ENCODE measurements at regions not wholly inside any gene's neighbourhood (a gene's known extent, or its start where the extent isn't known, plus 50 kb on each side); places are given as distances from the start of the nearest gene placed in this dataset.

DNA sequence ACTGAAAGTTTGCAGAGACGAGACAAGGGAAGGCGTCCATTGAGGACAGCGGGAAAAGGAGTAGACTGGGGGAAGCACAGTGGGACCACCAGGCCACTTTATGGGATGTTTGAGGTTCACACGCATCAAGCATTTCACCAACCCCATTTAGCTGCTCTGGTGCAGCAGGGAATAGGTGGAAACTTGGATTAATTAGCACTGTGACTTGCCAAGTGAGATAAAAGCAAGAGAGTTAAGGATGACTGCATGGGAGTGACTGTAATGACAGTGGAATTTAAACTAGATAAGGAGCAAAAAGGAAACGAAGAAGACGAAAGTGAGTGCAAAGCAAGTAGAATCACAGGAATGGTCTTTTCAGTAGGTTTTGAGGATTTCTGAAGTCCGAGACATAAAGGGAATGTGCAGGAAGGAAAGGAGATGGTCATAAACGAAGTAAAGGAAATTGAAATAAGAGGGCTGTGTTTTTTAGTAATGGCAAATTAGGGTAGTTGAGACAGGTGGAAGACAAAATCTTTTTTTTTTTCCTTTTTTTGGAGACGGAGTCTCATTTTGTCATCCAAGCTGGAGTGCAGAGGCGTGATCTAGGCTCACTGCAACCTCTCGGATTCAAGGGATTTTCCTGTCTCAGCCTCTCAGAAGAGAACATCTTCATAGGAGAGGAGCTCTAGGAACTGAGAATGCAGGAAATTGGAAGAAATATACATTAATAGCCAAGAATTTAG, 119.0 kb upstream of the MAP9 start:
- Histone ChIP-seq H3K27ac (no peak overlapping the region), H3K4me3 (ENCODE audit: low read depth in 1 of 2, low read length in 1 of 2) (no peak overlapping the region), H3K9me3 (no peaks in the 10 kb centered on the region), H3K27me3 (no peaks in the 10 kb centered on the region), H3K4me1 (ENCODE audit: control insufficient read depth in 1 of 2, insufficient read depth in 1 of 2, low read depth in 1 of 2, low read length in 1 of 2) (no peaks in the 10 kb centered on the region), H3K36me3 (no peaks in the 10 kb centered on the region)
- TF ChIP-seq, protein P1, sequence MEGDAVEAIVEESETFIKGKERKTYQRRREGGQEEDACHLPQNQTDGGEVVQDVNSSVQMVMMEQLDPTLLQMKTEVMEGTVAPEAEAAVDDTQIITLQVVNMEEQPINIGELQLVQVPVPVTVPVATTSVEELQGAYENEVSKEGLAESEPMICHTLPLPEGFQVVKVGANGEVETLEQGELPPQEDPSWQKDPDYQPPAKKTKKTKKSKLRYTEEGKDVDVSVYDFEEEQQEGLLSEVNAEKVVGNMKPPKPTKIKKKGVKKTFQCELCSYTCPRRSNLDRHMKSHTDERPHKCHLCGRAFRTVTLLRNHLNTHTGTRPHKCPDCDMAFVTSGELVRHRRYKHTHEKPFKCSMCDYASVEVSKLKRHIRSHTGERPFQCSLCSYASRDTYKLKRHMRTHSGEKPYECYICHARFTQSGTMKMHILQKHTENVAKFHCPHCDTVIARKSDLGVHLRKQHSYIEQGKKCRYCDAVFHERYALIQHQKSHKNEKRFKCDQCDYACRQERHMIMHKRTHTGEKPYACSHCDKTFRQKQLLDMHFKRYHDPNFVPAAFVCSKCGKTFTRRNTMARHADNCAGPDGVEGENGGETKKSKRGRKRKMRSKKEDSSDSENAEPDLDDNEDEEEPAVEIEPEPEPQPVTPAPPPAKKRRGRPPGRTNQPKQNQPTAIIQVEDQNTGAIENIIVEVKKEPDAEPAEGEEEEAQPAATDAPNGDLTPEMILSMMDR (IDR thresholded peaks at IDR 0.05): no peak

DNA sequence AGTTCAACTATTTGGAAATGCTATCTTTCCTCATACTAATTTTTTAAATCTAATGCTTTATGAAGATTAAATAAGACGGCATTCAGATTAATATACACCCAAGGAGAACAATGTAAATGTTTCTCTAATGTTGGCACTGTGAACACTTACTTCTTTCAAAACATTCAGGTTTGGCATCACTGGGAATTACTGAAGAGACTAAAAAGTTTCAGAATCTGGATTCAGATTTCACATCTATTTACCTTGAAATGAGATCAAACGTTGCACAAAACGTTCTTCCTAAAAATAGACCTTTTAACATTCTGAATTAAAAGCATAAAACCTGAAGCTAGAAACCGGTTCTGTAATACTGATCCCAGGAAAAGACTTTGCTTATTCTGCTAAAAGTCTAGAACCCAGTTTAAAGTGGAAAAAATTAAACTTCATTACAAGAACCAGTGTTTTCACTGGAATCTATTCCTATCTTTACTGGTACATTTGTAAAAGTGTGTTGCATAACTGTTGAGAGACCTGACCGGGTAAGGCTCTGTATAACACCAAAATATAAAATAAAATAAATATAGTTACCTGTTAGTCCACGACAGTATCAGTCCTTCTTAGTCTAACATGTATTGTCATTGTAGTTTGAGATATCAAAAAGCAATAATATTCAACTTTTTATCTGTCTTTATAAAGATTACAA, 117.4 kb upstream of the MAP9 start:
- H3K27me3 ChIP-seq: no peaks in the 10 kb centered on the region
- H3K4me1 ChIP-seq (ENCODE audit: control insufficient read depth in 1 of 2, insufficient read depth in 1 of 2, low read depth in 1 of 2, low read length in 1 of 2): no peaks in the 10 kb centered on the region
- no peaks in the 10 kb centered on the region for H3K36me3 ChIP-seq
- no peaks in the 10 kb centered on the region for H3K9me3 ChIP-seq
- no peak overlapping the region for H3K27ac ChIP-seq
- TF ChIP-seq, protein P1 (IDR thresholded peaks at IDR 0.05): no peak
- H3K4me3 ChIP-seq (ENCODE audit: low read depth in 1 of 2, low read length in 1 of 2): no peak overlapping the region

DNA sequence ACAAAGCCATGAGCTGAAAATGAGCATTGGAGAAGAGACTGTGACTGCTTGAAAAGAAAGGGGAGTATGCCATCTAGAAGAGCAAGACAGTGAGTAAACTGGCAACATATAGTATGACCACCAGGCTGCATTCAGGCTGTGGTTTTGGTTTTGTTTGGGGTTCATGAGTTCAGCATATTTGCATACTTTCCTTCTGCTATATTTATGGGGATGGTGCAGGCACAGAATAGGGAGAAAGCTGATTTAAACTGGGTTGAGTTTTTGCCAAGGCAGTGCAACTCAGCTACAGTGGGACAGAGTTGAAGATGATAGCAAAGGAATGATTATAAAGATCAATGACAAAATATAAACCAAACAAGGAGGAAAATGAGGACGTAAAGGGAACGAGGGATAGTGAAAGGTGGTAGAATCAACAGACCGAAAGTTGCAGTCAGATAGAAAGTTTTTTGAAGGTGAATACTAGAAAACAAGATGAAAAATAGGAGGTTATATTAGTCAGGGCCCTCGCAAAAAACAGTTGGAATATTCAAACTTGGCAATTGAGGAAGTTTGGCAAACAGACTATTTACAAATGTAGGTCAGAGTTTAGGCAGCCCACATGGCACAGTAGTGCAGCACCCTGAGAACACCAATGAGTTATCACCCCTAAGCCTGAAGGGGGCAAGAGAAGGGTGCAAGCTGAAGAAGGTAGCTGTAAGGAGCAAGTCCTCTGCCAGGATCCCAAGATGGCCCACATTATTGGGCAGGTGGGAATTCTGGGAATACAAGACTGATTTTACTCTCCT, 114.8 kb upstream of the MAP9 start:
- H3K27me3 ChIP-seq: no peaks in the 10 kb centered on the region
- no peak overlapping the region for H3K4me3 ChIP-seq (ENCODE audit: low read depth in 1 of 2, low read length in 1 of 2)
- TF ChIP-seq, protein P1 (IDR thresholded peaks at IDR 0.05): no peak
- H3K9me3 ChIP-seq: no peaks in the 10 kb centered on the region
- H3K4me1 ChIP-seq (ENCODE audit: control insufficient read depth in 1 of 2, insufficient read depth in 1 of 2, low read depth in 1 of 2, low read length in 1 of 2): no peaks in the 10 kb centered on the region
- H3K27ac ChIP-seq: no peak overlapping the region
- H3K36me3 ChIP-seq: no peaks in the 10 kb centered on the region

DNA sequence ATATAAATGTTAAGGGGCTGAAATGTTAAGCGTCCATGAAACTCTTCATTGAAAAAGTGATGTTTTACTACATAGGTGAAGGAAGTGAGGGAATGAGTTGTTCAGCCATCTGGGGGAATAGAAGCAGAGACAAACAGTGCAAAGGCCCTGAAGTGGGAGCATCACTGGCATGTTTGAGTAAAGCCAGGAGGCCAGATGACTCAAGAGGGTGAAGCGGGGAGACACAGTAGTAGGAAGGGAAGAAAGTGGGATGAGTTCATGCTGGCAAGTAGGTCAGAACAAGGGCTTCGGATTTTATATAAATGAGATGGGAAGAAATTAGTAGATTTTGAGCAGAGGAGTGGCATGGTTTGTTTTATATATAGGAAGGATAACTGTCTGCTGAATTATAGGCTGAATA, 112.5 kb upstream of the MAP9 start:
- H3K4me1 ChIP-seq (ENCODE audit: control insufficient read depth in 1 of 2, insufficient read depth in 1 of 2, low read depth in 1 of 2, low read length in 1 of 2): no peaks in the 10 kb centered on the region

DNA sequence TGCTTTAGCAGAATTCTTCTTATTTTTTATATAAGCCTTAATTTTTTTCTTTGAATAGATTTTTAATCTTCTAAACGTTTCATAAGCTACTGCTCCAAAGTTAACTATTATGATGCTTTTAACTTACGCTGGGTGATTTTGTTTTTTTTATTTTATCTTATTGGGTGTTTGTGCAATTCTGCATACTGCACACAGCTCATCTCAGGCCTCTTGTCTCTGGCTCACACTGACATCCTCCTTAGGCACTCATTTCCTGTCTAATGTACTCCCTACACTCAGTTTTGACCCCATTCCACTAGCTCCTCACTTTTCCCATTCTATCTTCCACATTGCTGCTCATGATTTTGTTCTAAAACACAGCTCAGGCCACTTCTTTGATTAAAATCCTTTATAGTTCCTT, 111.9 kb upstream of the MAP9 start:
- H3K27ac ChIP-seq: no peak overlapping the region
- no peaks in the 10 kb centered on the region for H3K27me3 ChIP-seq
- TF ChIP-seq, protein P1 (IDR thresholded peaks at IDR 0.05): no peak
- no peaks in the 10 kb centered on the region for H3K4me1 ChIP-seq (ENCODE audit: control insufficient read depth in 1 of 2, insufficient read depth in 1 of 2, low read depth in 1 of 2, low read length in 1 of 2)
- no peaks in the 10 kb centered on the region for H3K9me3 ChIP-seq
- H3K4me3 ChIP-seq (ENCODE audit: low read depth in 1 of 2, low read length in 1 of 2): no peak overlapping the region
- no peaks in the 10 kb centered on the region for H3K36me3 ChIP-seq

More for the DNA sequence above, 112.5 kb upstream of the MAP9 start:
- TF ChIP-seq, protein P1 (IDR thresholded peaks at IDR 0.05): no peak
- H3K36me3 ChIP-seq: no peaks in the 10 kb centered on the region
- H3K9me3 ChIP-seq: no peaks in the 10 kb centered on the region
- H3K27ac ChIP-seq: no peak overlapping the region
- H3K4me3 ChIP-seq (ENCODE audit: low read depth in 1 of 2, low read length in 1 of 2): no peak overlapping the region
- H3K27me3 ChIP-seq: no peaks in the 10 kb centered on the region
